ENCODE measurements at regions not wholly inside any gene's neighbourhood (a gene's known extent, or its start where the extent isn't known, plus 50 kb on each side); places are given as distances from the start of the nearest gene placed in this dataset.

GRCh38 chr12:48276621-48277020 is 73.5 kb upstream of the OR10AD1 start:
- CTCF ChIA-PET, result no interaction called here

GRCh38 chr12:48266826-48267225 is 63.7 kb upstream of the OR10AD1 start:
- in situ Hi-C loops (cut with MboI) (no loop called here), intact Hi-C loops (cut with micrococcal nuclease; ENCODE audit: unreplicated experiment) (no loop called here)
- ChIA-PET CTCF (no interaction called here), SMC1A (ENCODE audit: uncharacterized antibody, unreplicated experiment) (no interaction called here), POLR2A (no interaction called here), RAD21 (ENCODE audit: unreplicated experiment) (no interaction called here)
- no peak for FAIRE-seq
- Histone ChIP-seq H2AFZ (ENCODE audit: control insufficient read depth, low read depth, low read length) (no peak overlapping the region), H3K27me3 (replicated peaks in 1 of 2; ENCODE audit: control insufficient read depth in 2 of 2, insufficient read depth in 2 of 2, low read length in 1 of 2) (0 out of 4 replicates have a peak, but pooled peaks cover 0 to 2% of the 10 kb centered on the region in 2 experiments), H3K4me1 (ENCODE audit: control insufficient read depth, insufficient read depth, low read length) (no peaks in the 10 kb centered on the region), H3K4me3 (no peak overlapping the region), H3K4me2 (ENCODE audit: control insufficient read depth, insufficient read depth) (no peak overlapping the region), H3K27ac (ENCODE audit: control insufficient read depth, insufficient read depth) (no peak overlapping the region), H3K9me3 (replicated peaks; ENCODE audit: control insufficient read depth, insufficient read depth, low read length) (no peaks in the 10 kb centered on the region), H4K20me1 (ENCODE audit: control insufficient read depth, insufficient read depth) (no peaks in the 10 kb centered on the region), H3K79me2 (ENCODE audit: control insufficient read depth, insufficient read depth, low read length) (no peaks in the 10 kb centered on the region), H3K36me3 (ENCODE audit: control insufficient read depth in 2 of 2, insufficient read depth in 2 of 2, low read length in 1 of 2) (no peaks in the 10 kb centered on the region), H3K9ac (ENCODE audit: control insufficient read depth, insufficient read depth, low read length) (no peak overlapping the region)
- no peak for DNase-seq (ENCODE audit: low read depth, low spot score)
- BruUV-seq (replicated peaks), result no TSS peak
- ATAC-seq, result no peak
- WGBS (ENCODE audit: insufficient coverage, insufficient replicate concordance, low lambda C conversion rate, missing lambda C conversion rate), result 82% methylated on average over 1 of the region's 1 CpG
- no peak for TF ChIP-seq REST (IDR thresholded peaks at IDR 0.05; ENCODE audit: low read depth, low read length)
- TF ChIP-seq CHD2 (IDR thresholded peaks at IDR 0.05; ENCODE audit: borderline replicate concordance, low read depth, low read length), result no peak
- no peak for TF ChIP-seq WRNIP1 (IDR thresholded peaks at IDR 0.05; ENCODE audit: borderline replicate concordance, low read depth, low read length)
- no peak for TF ChIP-seq BMI1 (IDR thresholded peaks at IDR 0.05; ENCODE audit: borderline replicate concordance)

More at GRCh38 chr12:48276621-48277020, 73.5 kb upstream of the OR10AD1 start:
- no peaks in the 10 kb centered on the region for H3K4me1 ChIP-seq (ENCODE audit: control insufficient read depth, insufficient read depth, low read length)
- H3K27ac ChIP-seq (ENCODE audit: control insufficient read depth, insufficient read depth), result no peak overlapping the region
- BruUV-seq (replicated peaks), result no TSS peak
- ChIA-PET SMC1A (ENCODE audit: uncharacterized antibody, unreplicated experiment) (no interaction called here), RAD21 (ENCODE audit: unreplicated experiment) (no interaction called here), POLR2A (no interaction called here)
- TF ChIP-seq BACH1 (IDR thresholded peaks at IDR 0.05; ENCODE audit: borderline replicate concordance) (no peak), SREBF2 (IDR thresholded peaks at IDR 0.05; ENCODE audit: low read length) (no peak), HCFC1 (IDR thresholded peaks at IDR 0.05; ENCODE audit: low read length) (no peak), IRF5 (IDR thresholded peaks at IDR 0.05; ENCODE audit: borderline replicate concordance) (no peak), MTA2 (IDR thresholded peaks at IDR 0.05; ENCODE audit: low read depth) (no peak), ZNF24 (IDR thresholded peaks at IDR 0.05) (no peak), IRF4 (IDR thresholded peaks at IDR 0.05; ENCODE audit: low read depth, low read length) (no peak), WRNIP1 (IDR thresholded peaks at IDR 0.05; ENCODE audit: borderline replicate concordance, low read depth, low read length) (no peak), ZNF622 (IDR thresholded peaks at IDR 0.05) (no peak), CHD1 (IDR thresholded peaks at IDR 0.05; ENCODE audit: low read depth, low read length) (no peak), FOXK2 (IDR thresholded peaks at IDR 0.05) (no peak), IKZF2 (IDR thresholded peaks at IDR 0.05) (no peak)
- no peak overlapping the region for H3K4me3 ChIP-seq
- no peaks in the 10 kb centered on the region for H4K20me1 ChIP-seq (ENCODE audit: control insufficient read depth, insufficient read depth)
- H3K9me3 ChIP-seq (replicated peaks; ENCODE audit: control insufficient read depth, insufficient read depth, low read length), result no peaks in the 10 kb centered on the region
- H3K79me2 ChIP-seq (ENCODE audit: control insufficient read depth, insufficient read depth, low read length), result no peaks in the 10 kb centered on the region
- DNase-seq (ENCODE audit: low read depth, low spot score) (no peak), FAIRE-seq (no peak), ATAC-seq (no peak)
- intact Hi-C loops (cut with micrococcal nuclease; ENCODE audit: unreplicated experiment) (no loop called here), in situ Hi-C loops (cut with MboI) (no loop called here)
- H2AFZ ChIP-seq (ENCODE audit: control insufficient read depth, low read depth, low read length), result no peak overlapping the region
- no peaks in the 10 kb centered on the region for H3K27me3 ChIP-seq (replicated peaks in 1 of 2; ENCODE audit: control insufficient read depth in 2 of 2, insufficient read depth in 2 of 2, low read length in 1 of 2)
- no peak overlapping the region for H3K9ac ChIP-seq (ENCODE audit: control insufficient read depth, insufficient read depth, low read length)
- H3K36me3 ChIP-seq (ENCODE audit: control insufficient read depth in 2 of 2, insufficient read depth in 2 of 2, low read length in 1 of 2), result no peaks in the 10 kb centered on the region
- 9% methylated on average over 2 of the region's 2 CpGs for whole genome bisulfite sequencing (ENCODE audit: insufficient coverage, insufficient replicate concordance, low lambda C conversion rate, missing lambda C conversion rate)
- H3K4me2 ChIP-seq (ENCODE audit: control insufficient read depth, insufficient read depth), result no peak overlapping the region

All from GM12878 (cell line).